ENCODE measurements at regions not wholly inside any gene's neighbourhood (a gene's known extent, or its start where the extent isn't known, plus 50 kb on each side); places are given as distances from the start of the nearest gene placed in this dataset.

DNA sequence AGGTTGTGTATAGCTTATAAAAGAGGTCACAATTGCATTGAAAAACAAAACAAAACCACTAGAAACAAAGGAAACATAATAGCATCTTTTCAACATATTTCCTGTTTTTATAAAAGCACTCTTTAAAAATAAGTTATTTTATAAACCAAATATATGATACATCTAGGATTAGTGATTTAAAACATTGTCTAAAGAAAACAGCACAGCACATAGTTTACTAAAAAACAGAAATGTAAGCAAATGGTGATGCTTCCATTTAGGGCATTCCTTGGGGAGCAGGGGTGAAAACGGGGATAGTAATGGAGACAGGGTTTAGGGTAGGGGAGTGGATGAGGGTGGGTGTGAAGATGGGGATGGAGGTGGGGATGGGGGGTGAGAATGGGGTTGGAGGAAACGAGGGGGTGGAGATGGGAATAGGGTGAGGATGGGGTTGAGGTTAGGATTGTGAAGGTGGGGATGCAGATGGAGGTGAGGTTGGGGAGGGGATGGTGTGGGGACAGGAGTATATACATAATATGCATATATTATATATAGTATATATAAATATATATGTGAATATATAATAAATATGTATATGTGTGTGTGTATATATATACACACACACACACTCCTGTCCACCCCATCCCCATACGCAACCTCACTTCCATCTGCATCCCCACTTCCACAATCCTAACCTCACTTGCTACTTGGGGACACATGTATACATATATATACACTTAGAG lies 1519.5 kb downstream of the CDH11 start:
- TF ChIP-seq, protein P1, sequence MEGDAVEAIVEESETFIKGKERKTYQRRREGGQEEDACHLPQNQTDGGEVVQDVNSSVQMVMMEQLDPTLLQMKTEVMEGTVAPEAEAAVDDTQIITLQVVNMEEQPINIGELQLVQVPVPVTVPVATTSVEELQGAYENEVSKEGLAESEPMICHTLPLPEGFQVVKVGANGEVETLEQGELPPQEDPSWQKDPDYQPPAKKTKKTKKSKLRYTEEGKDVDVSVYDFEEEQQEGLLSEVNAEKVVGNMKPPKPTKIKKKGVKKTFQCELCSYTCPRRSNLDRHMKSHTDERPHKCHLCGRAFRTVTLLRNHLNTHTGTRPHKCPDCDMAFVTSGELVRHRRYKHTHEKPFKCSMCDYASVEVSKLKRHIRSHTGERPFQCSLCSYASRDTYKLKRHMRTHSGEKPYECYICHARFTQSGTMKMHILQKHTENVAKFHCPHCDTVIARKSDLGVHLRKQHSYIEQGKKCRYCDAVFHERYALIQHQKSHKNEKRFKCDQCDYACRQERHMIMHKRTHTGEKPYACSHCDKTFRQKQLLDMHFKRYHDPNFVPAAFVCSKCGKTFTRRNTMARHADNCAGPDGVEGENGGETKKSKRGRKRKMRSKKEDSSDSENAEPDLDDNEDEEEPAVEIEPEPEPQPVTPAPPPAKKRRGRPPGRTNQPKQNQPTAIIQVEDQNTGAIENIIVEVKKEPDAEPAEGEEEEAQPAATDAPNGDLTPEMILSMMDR (IDR thresholded peaks at IDR 0.05; ENCODE audit: low read depth, low read length): no peak
- TF ChIP-seq, protein P2, sequence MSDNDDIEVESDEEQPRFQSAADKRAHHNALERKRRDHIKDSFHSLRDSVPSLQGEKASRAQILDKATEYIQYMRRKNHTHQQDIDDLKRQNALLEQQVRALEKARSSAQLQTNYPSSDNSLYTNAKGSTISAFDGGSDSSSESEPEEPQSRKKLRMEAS (IDR thresholded peaks at IDR 0.05; ENCODE audit: low read depth, low read length): no peak
- TF ChIP-seq POLR2A (IDR thresholded peaks at IDR 0.05; ENCODE audit: extremely low read depth, insufficient read length): no peak
- TF ChIP-seq MYC (IDR thresholded peaks at IDR 0.05; ENCODE audit: low read depth, low read length): no peak
